Coronary artery (tissue), 2 donors: ENCODE measurements at regions not wholly inside any gene's neighbourhood (a gene's known extent, or its start where the extent isn't known, plus 50 kb on each side); places are given as distances from the start of the nearest gene placed in this dataset.

Source experiments
- DNase-seq: peaks from one replicate; pipeline ENCODE4 v3.0.0-alpha.2; 2017; ENCODE audit warnings: low spot score
- H3K27ac ChIP-seq, 2 donors: fragments of 200-600 bp; sonication (generic); one replicate each; pipeline ENCODE4 v1.5.1; 2016 to 2019
- H3K4me3 ChIP-seq: fragments of 200-600 bp; sonication (generic); 2 replicates; pipeline ENCODE4 v1.5.1; 2016; ENCODE audit warnings: mild to moderate bottlenecking, moderate library complexity
- TF ChIP-seq, protein P1 (sequence below): fragments of 200-600 bp; sonication (generic); IDR thresholded peaks from one replicate; pipeline ENCODE4 v1.5.1; 2019; ENCODE audit warnings: antibody characterized with exemption

- TF ChIP-seq, protein P1, sequence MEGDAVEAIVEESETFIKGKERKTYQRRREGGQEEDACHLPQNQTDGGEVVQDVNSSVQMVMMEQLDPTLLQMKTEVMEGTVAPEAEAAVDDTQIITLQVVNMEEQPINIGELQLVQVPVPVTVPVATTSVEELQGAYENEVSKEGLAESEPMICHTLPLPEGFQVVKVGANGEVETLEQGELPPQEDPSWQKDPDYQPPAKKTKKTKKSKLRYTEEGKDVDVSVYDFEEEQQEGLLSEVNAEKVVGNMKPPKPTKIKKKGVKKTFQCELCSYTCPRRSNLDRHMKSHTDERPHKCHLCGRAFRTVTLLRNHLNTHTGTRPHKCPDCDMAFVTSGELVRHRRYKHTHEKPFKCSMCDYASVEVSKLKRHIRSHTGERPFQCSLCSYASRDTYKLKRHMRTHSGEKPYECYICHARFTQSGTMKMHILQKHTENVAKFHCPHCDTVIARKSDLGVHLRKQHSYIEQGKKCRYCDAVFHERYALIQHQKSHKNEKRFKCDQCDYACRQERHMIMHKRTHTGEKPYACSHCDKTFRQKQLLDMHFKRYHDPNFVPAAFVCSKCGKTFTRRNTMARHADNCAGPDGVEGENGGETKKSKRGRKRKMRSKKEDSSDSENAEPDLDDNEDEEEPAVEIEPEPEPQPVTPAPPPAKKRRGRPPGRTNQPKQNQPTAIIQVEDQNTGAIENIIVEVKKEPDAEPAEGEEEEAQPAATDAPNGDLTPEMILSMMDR: no peak
- Histone ChIP-seq H3K4me3 (no peak overlapping the region), H3K27ac (no peak overlapping the region)
- no peak for DNase-seq
These were observed 98.7 kb upstream of the ARHGAP5 start for GRCh38 chr14:31978423-31978822.

DNA sequence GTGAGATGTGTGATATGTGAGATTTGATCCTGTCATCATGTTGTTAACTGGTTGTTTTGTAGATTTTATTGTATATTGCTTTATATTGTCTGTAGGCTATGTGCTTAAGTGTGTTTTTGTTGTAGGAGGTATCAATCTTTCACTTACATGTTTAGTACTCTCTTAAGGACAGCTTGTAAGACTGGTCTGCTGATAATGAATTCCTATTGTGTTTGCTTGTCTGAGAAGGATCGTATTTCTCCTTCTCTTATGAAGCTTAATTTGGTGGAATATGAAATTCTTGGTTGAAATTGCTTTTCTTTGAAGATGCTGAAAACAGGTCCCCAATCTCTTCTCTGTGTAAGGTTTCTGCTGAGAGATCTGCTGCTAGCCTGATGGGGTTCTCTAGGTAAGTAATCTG, 94.5 kb upstream of the ARHGAP5 start:
- DNase-seq: no peak
- no peak overlapping the region for H3K4me3 ChIP-seq
- H3K27ac ChIP-seq: no peak overlapping the region
- TF ChIP-seq, protein P1: no peak

DNA sequence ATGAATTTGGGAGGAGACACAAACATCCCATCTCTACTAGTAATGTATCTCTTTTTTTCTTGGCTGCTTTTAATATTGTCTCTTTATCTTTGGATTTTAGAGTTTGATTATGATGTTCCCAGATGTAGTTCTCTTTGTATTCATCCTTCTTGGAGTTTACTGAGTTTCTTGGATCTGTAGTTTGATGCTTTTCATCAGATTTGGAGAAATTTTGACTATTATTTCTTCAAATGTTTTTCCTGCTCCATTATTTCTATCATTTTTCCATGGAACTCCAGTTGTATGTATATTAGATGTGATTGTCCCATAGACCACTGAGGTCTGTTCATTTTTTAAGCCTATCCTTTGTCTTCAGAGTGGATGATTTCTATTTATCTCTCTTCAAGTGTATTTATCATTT, 90.7 kb upstream of the ARHGAP5 start:
- no peak for DNase-seq
- no peak overlapping the region for H3K27ac ChIP-seq
- H3K4me3 ChIP-seq: no peak overlapping the region
- TF ChIP-seq, protein P1: no peak

- TF ChIP-seq, protein P1: no peak
- Histone ChIP-seq H3K4me3 (no peak overlapping the region), H3K27ac (no peak overlapping the region)
- DNase-seq: no peak
These were observed 89.4 kb upstream of the ARHGAP5 start for GRCh38 chr14:31987721-31988120.

GRCh38 chr14:31988244-31988643, 88.9 kb upstream of the ARHGAP5 start:
- TF ChIP-seq, protein P1: no peak
- no peak for DNase-seq
- Histone ChIP-seq H3K4me3 (no peak overlapping the region), H3K27ac (no peak overlapping the region)

DNA sequence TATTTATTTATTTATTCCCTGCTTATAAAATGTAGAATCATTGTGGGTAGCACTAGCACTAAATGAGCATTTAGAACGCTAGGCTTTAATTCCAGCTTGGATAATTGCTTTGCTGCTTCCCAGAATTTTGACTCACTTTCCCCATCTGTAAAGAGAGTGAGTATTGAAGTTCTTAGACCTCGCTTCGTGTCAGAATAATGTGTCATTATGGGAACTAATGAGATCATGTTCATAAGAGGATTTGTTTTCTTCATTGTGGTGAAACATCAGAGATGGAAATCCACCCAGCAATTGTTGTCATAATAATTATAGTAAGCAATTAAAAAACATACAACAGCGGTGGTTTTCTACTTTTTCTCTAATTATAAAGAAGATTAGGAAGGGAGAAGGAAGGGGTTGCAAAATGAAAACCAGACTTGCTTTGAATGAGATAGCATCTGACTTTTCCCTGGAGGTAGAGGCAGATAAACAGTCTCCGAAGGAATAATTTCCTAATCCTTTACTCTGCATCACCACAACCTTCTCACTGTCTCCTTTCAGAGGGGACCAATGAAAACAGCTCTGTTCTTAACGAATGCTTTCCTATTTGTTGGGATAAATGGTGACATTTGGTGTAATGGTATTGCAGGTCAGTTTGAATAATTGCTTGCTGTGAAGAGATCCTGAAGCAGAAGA, 86.8 kb upstream of the ARHGAP5 start:
- Histone ChIP-seq H3K4me3 (no peak overlapping the region), H3K27ac (no peak overlapping the region)
- no peak for DNase-seq
- TF ChIP-seq, protein P1: no peak

GRCh38 chr14:31990926-31991572, 86.1 kb upstream of the ARHGAP5 start:
- Histone ChIP-seq H3K4me3 (no peak overlapping the region), H3K27ac (no peak overlapping the region)
- TF ChIP-seq, protein P1: no peak
- no peak for DNase-seq
